Fibroblast of mammary gland (primary cell): ENCODE measurements at regions not wholly inside any gene's neighbourhood (a gene's known extent, or its start where the extent isn't known, plus 50 kb on each side); places are given as distances from the start of the nearest gene placed in this dataset.
A peak's percentile ranks its signal among the peaks of the same experiment; 100 is the strongest.
"Not testable (repeated sequence)": the region's sequence is repeated elsewhere in the genome, so short reads cannot be mapped to it uniquely, and the experiment has no call there.

Source experiments
- DNase-seq: peaks from one replicate; pipeline ENCODE4 v3.0.0-alpha.2; 2010; ENCODE audit warnings: low read depth
- H3K4me3 ChIP-seq: 2 replicates; pipeline ENCODE4 v1.5.1; 2011; ENCODE audit warnings: low read depth, mild to moderate bottlenecking, low read length, moderate library complexity; ENCODE audit not compliant: control insufficient read depth
- TF ChIP-seq, protein P1 (sequence below): conservative IDR thresholded peaks from 2 replicates; pipeline ENCODE4 v1.5.1; 2011; ENCODE audit warnings: low read depth, low read length, inconsistent platforms; ENCODE audit not compliant: control insufficient read depth, insufficient read depth

GRCh38 chr4:11824566-11824965 lies 395.9 kb upstream of the HS3ST1 start:
- TF ChIP-seq, protein P1, sequence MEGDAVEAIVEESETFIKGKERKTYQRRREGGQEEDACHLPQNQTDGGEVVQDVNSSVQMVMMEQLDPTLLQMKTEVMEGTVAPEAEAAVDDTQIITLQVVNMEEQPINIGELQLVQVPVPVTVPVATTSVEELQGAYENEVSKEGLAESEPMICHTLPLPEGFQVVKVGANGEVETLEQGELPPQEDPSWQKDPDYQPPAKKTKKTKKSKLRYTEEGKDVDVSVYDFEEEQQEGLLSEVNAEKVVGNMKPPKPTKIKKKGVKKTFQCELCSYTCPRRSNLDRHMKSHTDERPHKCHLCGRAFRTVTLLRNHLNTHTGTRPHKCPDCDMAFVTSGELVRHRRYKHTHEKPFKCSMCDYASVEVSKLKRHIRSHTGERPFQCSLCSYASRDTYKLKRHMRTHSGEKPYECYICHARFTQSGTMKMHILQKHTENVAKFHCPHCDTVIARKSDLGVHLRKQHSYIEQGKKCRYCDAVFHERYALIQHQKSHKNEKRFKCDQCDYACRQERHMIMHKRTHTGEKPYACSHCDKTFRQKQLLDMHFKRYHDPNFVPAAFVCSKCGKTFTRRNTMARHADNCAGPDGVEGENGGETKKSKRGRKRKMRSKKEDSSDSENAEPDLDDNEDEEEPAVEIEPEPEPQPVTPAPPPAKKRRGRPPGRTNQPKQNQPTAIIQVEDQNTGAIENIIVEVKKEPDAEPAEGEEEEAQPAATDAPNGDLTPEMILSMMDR = no peak

DNA sequence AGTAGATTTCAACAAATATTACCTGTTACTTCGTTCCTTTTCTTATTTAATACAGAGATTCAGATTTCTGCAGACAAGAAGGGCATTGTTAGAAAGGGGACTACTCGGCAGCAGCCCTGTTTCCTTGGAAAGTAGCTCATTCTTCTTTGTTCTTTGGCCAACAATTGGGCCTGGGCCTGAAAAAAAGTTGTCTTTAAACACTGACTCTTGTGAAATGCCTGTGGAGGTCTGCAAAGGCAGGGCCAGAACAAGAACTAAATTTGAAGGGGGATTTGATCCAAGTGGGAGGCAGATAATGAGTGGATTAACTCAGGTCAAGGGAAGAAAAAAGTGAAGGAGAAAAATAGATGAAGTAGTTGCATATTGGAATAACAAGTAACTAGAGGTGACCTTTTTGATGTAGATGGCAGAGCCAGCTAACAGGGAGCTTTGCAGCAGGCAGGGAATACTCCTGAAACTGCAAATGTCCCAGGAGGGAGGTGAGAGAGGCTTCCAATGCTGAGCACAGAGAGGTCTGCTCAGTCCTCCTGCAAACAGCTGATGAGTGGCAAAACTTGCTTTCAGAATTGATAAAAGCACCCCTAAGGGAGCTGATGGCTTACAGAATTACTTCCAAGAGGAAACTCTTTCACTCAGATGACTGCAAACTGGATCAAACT lies 393.2 kb upstream of the HS3ST1 start:
- no peak for DNase-seq
- TF ChIP-seq, protein P1 = no peak
- no peak overlapping the region for H3K4me3 ChIP-seq

More at GRCh38 chr4:11824566-11824965, 395.9 kb upstream of the HS3ST1 start:
- no peak overlapping the region for H3K4me3 ChIP-seq
- DNase-seq = no peak

GRCh38 chr4:11817088-11817487 lies 388.4 kb upstream of the HS3ST1 start:
- TF ChIP-seq, protein P1 = no peak
- no peak for DNase-seq
- H3K4me3 ChIP-seq = no peak overlapping the region

DNA sequence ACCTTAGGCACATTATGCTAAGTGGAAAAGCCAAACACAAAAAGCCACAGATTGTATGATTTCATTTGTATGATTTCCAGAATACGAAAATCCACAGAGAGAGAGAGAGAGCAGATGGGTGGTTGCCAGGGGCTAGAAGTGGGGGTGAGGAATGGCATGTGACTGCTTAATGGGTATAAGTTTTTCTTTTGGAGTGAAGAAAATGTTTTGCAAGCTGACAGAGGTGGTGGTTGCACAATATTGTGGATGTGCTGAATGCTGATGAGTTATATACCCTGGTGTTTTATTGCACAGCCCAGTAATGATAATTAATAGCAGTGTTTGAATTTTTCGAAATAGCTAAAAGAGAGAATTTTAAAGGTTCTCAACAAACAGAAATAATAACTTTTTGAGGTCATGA lies 386.1 kb upstream of the HS3ST1 start:
- peak; percentile 10 for DNase-seq
- TF ChIP-seq, protein P1 = no peak
- no peak overlapping the region for H3K4me3 ChIP-seq

GRCh38 chr4:11813951-11814446 lies 385.3 kb upstream of the HS3ST1 start:
- DNase-seq = no peak
- TF ChIP-seq, protein P1 = no peak
- no peak overlapping the region for H3K4me3 ChIP-seq

- not testable (repeated sequence) for DNase-seq, H3K4me3 ChIP-seq
Observed at GRCh38 chr4:11811521-11811920, 382.8 kb upstream of the HS3ST1 start.

DNA sequence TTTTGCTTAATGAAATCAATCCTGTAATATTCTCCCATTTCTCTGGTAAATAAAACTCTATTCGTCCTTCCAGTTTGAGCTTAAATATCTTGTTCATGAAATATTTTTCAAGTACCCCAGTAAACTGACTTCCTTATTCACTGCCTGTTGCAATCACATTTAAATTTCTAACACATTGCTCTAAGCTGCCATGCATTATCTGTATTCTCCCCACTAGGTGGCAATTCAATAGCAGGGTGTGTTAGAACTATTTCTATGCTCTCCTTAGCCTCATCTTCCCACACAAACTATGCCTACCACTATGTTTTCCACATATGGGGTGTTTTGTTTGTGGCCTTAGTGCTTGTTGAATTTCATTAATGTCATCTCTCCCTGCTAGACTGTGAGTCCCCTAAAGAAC lies 377.1 kb upstream of the HS3ST1 start:
- DNase-seq = peak; percentile 34
- no peak overlapping the region for H3K4me3 ChIP-seq
- TF ChIP-seq, protein P1 = peak; percentile 46
